C4-2B (cell line): ENCODE measurements at regions not wholly inside any gene's neighbourhood (a gene's known extent, or its start where the extent isn't known, plus 50 kb on each side); places are given as distances from the start of the nearest gene placed in this dataset.

Experiments
- ZFX ChIP-seq: fragments of 450-650 bp; IDR thresholded peaks from 2 replicates; pipeline ENCODE4 v1.6.1; 2017
- TF ChIP-seq, protein P1 (sequence below): fragments of 450-650 bp; conservative IDR thresholded peaks from 2 replicates; pipeline ENCODE4 v1.5.1; 2017; ENCODE audit warnings: mild to moderate bottlenecking

DNA sequence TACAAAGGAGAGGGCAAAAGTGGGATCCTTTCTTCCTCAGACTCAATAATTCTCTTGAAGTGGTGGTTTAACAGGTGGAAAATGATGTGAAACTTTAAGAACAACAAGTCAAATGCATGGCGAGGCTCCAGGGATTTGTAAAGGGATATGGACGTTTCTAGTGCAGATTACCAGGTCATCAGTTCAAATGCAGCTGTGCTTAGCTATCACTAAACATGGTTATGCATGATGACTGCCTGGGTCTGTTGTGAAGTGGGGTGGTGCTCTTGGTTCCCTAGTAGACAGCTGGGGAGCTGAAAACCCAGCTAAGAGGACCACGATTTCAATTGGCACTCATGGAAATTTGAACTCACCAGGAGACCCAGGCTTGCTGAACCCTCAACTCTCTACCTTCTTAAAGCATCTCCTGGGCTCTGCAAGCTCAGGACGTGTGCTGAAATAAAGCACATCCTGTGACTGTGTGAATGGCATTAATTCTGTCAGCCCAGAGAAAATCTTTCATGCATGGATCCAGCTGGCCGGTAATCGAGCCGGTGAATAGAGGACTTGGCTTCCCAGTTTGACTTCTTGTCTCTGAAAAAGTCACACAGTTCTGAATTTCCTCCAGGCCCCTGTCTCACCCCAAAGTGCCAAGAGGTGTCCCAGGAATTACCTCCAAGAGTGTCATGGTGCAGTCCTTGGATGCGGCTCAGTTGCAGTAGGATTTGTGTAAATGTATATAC lies 146.1 kb downstream of the MTX2 start:
- TF ChIP-seq, protein P1, sequence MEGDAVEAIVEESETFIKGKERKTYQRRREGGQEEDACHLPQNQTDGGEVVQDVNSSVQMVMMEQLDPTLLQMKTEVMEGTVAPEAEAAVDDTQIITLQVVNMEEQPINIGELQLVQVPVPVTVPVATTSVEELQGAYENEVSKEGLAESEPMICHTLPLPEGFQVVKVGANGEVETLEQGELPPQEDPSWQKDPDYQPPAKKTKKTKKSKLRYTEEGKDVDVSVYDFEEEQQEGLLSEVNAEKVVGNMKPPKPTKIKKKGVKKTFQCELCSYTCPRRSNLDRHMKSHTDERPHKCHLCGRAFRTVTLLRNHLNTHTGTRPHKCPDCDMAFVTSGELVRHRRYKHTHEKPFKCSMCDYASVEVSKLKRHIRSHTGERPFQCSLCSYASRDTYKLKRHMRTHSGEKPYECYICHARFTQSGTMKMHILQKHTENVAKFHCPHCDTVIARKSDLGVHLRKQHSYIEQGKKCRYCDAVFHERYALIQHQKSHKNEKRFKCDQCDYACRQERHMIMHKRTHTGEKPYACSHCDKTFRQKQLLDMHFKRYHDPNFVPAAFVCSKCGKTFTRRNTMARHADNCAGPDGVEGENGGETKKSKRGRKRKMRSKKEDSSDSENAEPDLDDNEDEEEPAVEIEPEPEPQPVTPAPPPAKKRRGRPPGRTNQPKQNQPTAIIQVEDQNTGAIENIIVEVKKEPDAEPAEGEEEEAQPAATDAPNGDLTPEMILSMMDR, result no peak
- no peak for TF ChIP-seq ZFX
